Ectodermal cell (in vitro differentiated cells): ENCODE measurements at regions not wholly inside any gene's neighbourhood (a gene's known extent, or its start where the extent isn't known, plus 50 kb on each side); places are given as distances from the start of the nearest gene placed in this dataset.
"Not testable (repeated sequence)": the region's sequence is repeated elsewhere in the genome, so short reads cannot be mapped to it uniquely, and the experiment has no call there.

Experiments used
- H3K27ac ChIP-seq: 2 replicates; pipeline ENCODE4 v1.7.0; 2013; ENCODE audit warnings: mild to moderate bottlenecking, low read depth, low read length; ENCODE audit not compliant: insufficient read depth, poor library complexity, severe bottlenecking
- H3K27me3 ChIP-seq: 2 replicates; pipeline ENCODE4 v1.7.0; 2013; ENCODE audit warnings: mild to moderate bottlenecking, low read length; ENCODE audit not compliant: insufficient read depth, control insufficient read depth, poor library complexity, severe bottlenecking
- H3K36me3 ChIP-seq: one replicate; pipeline ENCODE4 v1.7.0; 2013; ENCODE audit warnings: low read length; ENCODE audit not compliant: control insufficient read depth, insufficient read depth
- H3K4me1 ChIP-seq: one replicate; pipeline ENCODE4 v1.7.0; 2013; ENCODE audit warnings: low read length; ENCODE audit not compliant: control insufficient read depth, insufficient read depth
- H3K4me3 ChIP-seq: 2 replicates; pipeline ENCODE4 v1.7.0; 2013; ENCODE audit warnings: low read depth, low read length, control low read depth; ENCODE audit not compliant: insufficient read depth
- H3K9me3 ChIP-seq: 2 replicates; pipeline ENCODE4 v1.7.0; 2013; ENCODE audit warnings: mild to moderate bottlenecking, low read length, moderate library complexity; ENCODE audit not compliant: control insufficient read depth
- WGBS, 2 experiments: methylation state at CpG; one replicate each; pipeline ENCODE4 v1.1.7; 2013; ENCODE audit warnings: missing lambda C conversion rate in 2 of 2; 5-methylcytosine and 5-hydroxymethylcytosine counted together

GRCh38 chr14:40985584-40985983 lies 621.1 kb upstream of the LRFN5 start:
- H3K27ac ChIP-seq = no peak overlapping the region
- H3K27me3 ChIP-seq = no peaks in the 10 kb centered on the region
- H3K4me3 ChIP-seq = no peak overlapping the region
- H3K9me3 ChIP-seq = no peaks in the 10 kb centered on the region
- no peaks in the 10 kb centered on the region for H3K36me3 ChIP-seq
- WGBS, 2 experiments = 89 to 100% methylated on average over 1 to 3 of the region's 4 CpGs
- H3K4me1 ChIP-seq = peaks cover 3% of the 10 kb centered on the region

- Histone ChIP-seq H3K27me3 (no peaks in the 10 kb centered on the region), H3K4me3 (no peak overlapping the region), H3K27ac (no peak overlapping the region), H3K36me3 (no peaks in the 10 kb centered on the region), H3K9me3 (no peaks in the 10 kb centered on the region), H3K4me1 (peaks cover 3% of the 10 kb centered on the region)
- 96% methylated on average over 3 of the region's 3 CpGs for WGBS, 2 experiments
Observed at GRCh38 chr14:40983604-40984003, 623.1 kb upstream of the LRFN5 start.

- Histone ChIP-seq H3K4me3 (no peak overlapping the region), H3K36me3 (no peaks in the 10 kb centered on the region), H3K27me3 (no peaks in the 10 kb centered on the region), H3K9me3 (no peaks in the 10 kb centered on the region), H3K4me1 (no peaks in the 10 kb centered on the region), H3K27ac (no peak overlapping the region)
- WGBS, 2 experiments = 95 to 100% methylated on average over 3 of the region's 3 CpGs
Observed at GRCh38 chr14:40981247-40981646, 625.4 kb upstream of the LRFN5 start.

GRCh38 chr14:40960257-40960656 lies 646.4 kb upstream of the LRFN5 start:
- H3K4me1 ChIP-seq, H3K9me3 ChIP-seq, H3K27ac ChIP-seq, H3K4me3 ChIP-seq, H3K27me3 ChIP-seq: not testable (repeated sequence)
- H3K36me3 ChIP-seq = peaks cover 22% of the 10 kb centered on the region
- 93 to 96% methylated on average over 2 of the region's 2 CpGs for WGBS, 2 experiments

GRCh38 chr14:40955131-40955505 lies 651.6 kb upstream of the LRFN5 start:
- Histone ChIP-seq H3K4me1 (no peaks in the 10 kb centered on the region), H3K4me3 (peak overlapping the region; percentile 51), H3K27ac (no peak overlapping the region), H3K36me3 (peaks cover 18% of the 10 kb centered on the region), H3K9me3 (peaks cover 4% of the 10 kb centered on the region), H3K27me3 (no peaks in the 10 kb centered on the region)
- 28 to 39% methylated on average over 2 of the region's 2 CpGs for WGBS, 2 experiments

GRCh38 chr14:40954448-40955130 lies 652.1 kb upstream of the LRFN5 start:
- not testable (repeated sequence) for H3K4me1 ChIP-seq, H3K27ac ChIP-seq, H3K27me3 ChIP-seq, H3K9me3 ChIP-seq
- peaks cover 13% of the 10 kb centered on the region for H3K36me3 ChIP-seq
- H3K4me3 ChIP-seq = peak overlapping the region; percentile 51
- 15% methylated on average over 33 to 34 of the region's 34 CpGs for WGBS, 2 experiments

GRCh38 chr14:40944521-40944920 lies 662.2 kb upstream of the LRFN5 start:
- no peaks in the 10 kb centered on the region for H3K9me3 ChIP-seq
- 45 to 82% methylated on average over 2 of the region's 3 CpGs for WGBS, 2 experiments
- no peaks in the 10 kb centered on the region for H3K36me3 ChIP-seq
- no peaks in the 10 kb centered on the region for H3K27me3 ChIP-seq
- no peak overlapping the region for H3K27ac ChIP-seq
- H3K4me3 ChIP-seq = no peak overlapping the region
- no peaks in the 10 kb centered on the region for H3K4me1 ChIP-seq

GRCh38 chr14:40936861-40937260 lies 669.8 kb upstream of the LRFN5 start:
- Histone ChIP-seq H3K27ac (no peak overlapping the region), H3K4me1 (no peaks in the 10 kb centered on the region), H3K9me3 (no peaks in the 10 kb centered on the region), H3K27me3 (no peaks in the 10 kb centered on the region), H3K4me3 (no peak overlapping the region), H3K36me3 (no peaks in the 10 kb centered on the region)
- WGBS, 2 experiments = 100% methylated on average over 1 of the region's 1 CpG; no CpG with 5 or more reads in 1 of the 2 experiments

GRCh38 chr14:40920380-40920779 lies 686.3 kb upstream of the LRFN5 start:
- no peak overlapping the region for H3K27ac ChIP-seq
- no peaks in the 10 kb centered on the region for H3K36me3 ChIP-seq
- no peaks in the 10 kb centered on the region for H3K4me1 ChIP-seq
- H3K4me3 ChIP-seq = no peak overlapping the region
- H3K27me3 ChIP-seq = no peaks in the 10 kb centered on the region
- H3K9me3 ChIP-seq = no peaks in the 10 kb centered on the region

- 94 to 95% methylated on average over 4 of the region's 4 CpGs for WGBS, 2 experiments
- H3K4me1 ChIP-seq = no peaks in the 10 kb centered on the region
- H3K4me3 ChIP-seq = no peak overlapping the region
- H3K27ac ChIP-seq = no peak overlapping the region
- no peaks in the 10 kb centered on the region for H3K27me3 ChIP-seq
- H3K36me3 ChIP-seq = no peaks in the 10 kb centered on the region
- H3K9me3 ChIP-seq = no peaks in the 10 kb centered on the region
Observed at GRCh38 chr14:40911141-40911540, 695.5 kb upstream of the LRFN5 start.

GRCh38 chr14:40909906-40910305 lies 696.8 kb upstream of the LRFN5 start:
- Histone ChIP-seq H3K4me1 (no peaks in the 10 kb centered on the region), H3K27ac (no peak overlapping the region), H3K4me3 (no peak overlapping the region), H3K9me3 (no peaks in the 10 kb centered on the region), H3K36me3 (no peaks in the 10 kb centered on the region), H3K27me3 (no peaks in the 10 kb centered on the region)
- WGBS, 2 experiments = 43 to 51% methylated on average over 2 of the region's 2 CpGs
